ENCODE measurements at regions not wholly inside any gene's neighbourhood (a gene's known extent, or its start where the extent isn't known, plus 50 kb on each side); places are given as distances from the start of the nearest gene placed in this dataset.
"Not testable (repeated sequence)": the region's sequence is repeated elsewhere in the genome, so short reads cannot be mapped to it uniquely, and the experiment has no call there.

DNA sequence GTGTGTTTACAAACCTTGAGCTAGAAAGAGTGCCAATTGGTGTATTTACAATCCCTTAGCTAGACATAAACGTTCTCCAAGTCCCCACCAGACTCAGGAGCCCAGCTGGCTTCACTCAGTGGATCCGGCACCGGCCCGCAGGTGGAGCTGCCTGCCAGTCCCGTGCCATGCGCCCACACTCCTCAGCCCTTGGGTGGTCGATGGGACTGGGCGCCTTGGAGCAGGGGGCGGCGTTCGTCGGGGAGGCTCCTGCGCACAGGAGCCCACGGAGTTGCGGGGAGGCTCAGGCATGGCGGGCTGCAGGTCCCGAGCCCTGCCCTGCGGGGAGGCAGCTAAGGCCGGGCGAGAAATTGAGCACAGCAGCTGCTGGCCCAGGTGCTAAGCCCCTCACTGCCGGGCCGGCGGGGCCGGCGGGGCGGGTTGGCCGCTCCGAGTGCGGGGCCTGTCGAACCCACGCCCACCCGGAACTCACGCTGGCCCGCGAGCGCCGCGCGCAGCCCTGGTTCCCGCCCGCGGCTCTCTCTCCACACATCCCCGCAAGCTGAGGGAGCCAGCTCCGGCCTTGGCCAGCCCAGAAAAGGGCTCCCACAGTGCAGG is 1188.0 kb downstream of the NXPH1 start:
- TF ChIP-seq, protein P1, sequence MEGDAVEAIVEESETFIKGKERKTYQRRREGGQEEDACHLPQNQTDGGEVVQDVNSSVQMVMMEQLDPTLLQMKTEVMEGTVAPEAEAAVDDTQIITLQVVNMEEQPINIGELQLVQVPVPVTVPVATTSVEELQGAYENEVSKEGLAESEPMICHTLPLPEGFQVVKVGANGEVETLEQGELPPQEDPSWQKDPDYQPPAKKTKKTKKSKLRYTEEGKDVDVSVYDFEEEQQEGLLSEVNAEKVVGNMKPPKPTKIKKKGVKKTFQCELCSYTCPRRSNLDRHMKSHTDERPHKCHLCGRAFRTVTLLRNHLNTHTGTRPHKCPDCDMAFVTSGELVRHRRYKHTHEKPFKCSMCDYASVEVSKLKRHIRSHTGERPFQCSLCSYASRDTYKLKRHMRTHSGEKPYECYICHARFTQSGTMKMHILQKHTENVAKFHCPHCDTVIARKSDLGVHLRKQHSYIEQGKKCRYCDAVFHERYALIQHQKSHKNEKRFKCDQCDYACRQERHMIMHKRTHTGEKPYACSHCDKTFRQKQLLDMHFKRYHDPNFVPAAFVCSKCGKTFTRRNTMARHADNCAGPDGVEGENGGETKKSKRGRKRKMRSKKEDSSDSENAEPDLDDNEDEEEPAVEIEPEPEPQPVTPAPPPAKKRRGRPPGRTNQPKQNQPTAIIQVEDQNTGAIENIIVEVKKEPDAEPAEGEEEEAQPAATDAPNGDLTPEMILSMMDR (conservative IDR thresholded peaks at IDR 0.05 in 1 of 2, IDR thresholded peaks at IDR 0.05 in 1 of 2; ENCODE audit: extremely low read depth in 1 of 2, insufficient read depth in 1 of 2, low read depth in 1 of 2, low read length in 2 of 2): not testable (repeated sequence)
- TF ChIP-seq EZH2 (IDR thresholded peaks at IDR 0.05; ENCODE audit: borderline replicate concordance, low read length): not testable (repeated sequence)

All from mammary epithelial cell (primary cell).